Tibial artery (tissue), 4 donors: ENCODE measurements at regions not wholly inside any gene's neighbourhood (a gene's known extent, or its start where the extent isn't known, plus 50 kb on each side); places are given as distances from the start of the nearest gene placed in this dataset.

Source experiments
- DNase-seq, 2 donors: peaks; one replicate each; pipeline ENCODE4 v3.0.0-alpha.2; 2019
- H3K27ac ChIP-seq, 2 donors: fragments of 200-600 bp; sonication (generic) in 1 of 2; 1 replicate in 1 of 2; 2 replicates in 1 of 2; pipeline ENCODE4 v1.5.1; 2018 to 2019; ENCODE audit warnings: mild to moderate bottlenecking in 1 of 2
- H3K27me3 ChIP-seq, 2 donors: fragments of 200-600 bp; sonication (generic) in 1 of 2; one replicate each; pipeline versions ENCODE4 v1.5.1 to v1.6.0; 2016 to 2019
- H3K36me3 ChIP-seq, 3 donors: fragments of 200-600 bp; sonication (generic) in 2 of 3; one replicate each; pipeline ENCODE4 v1.5.1; 2016 to 2019; ENCODE audit warnings: mild to moderate bottlenecking in 2 of 3
- H3K4me1 ChIP-seq, 4 donors: fragments of 200-600 bp; sonication (generic) in 2 of 4; 1 replicate in 3 of 4; 2 replicates in 1 of 4; pipeline ENCODE4 v1.5.1; 2016 to 2019
- H3K4me3 ChIP-seq, 2 donors: fragments of 200-600 bp; sonication (generic) in 1 of 2; 1 replicate in 1 of 2; 2 replicates in 1 of 2; pipeline ENCODE4 v1.5.1; 2018 to 2019; ENCODE audit warnings: mild to moderate bottlenecking in 2 of 2
- H3K9me3 ChIP-seq, 3 donors: fragments of 200-600 bp; sonication (generic) in 1 of 3; one replicate each; pipeline ENCODE4 v1.5.1; 2016 to 2019
- CTCF ChIP-seq, 2 experiments: fragments of 200-600 bp in 1 of 2; fragments of 450-650 bp in 1 of 2; IDR thresholded peaks; one replicate each; pipeline ENCODE4 v1.5.1; 2017 to 2019; ENCODE audit warnings: antibody characterized with exemption in 2 of 2, mild to moderate bottlenecking in 1 of 2, moderate library complexity in 1 of 2
- intact Hi-C: fragments of 100-400 bp; cut with DNase I; formaldehyde crosslinking; loops from one replicate; pipeline ENCODE4 v1.15.0; 2023; ENCODE audit warnings: low total_unique reads

- Histone ChIP-seq H3K36me3 (no peaks in the 10 kb centered on the region), H3K27me3 (no peaks in the 10 kb centered on the region), H3K4me1 (peaks cover 0 to 1% (median 0%) of the 10 kb centered on the region in 4 donors), H3K9me3 (no peaks in the 10 kb centered on the region), H3K27ac (no peak overlapping the region), H3K4me3 (no peak overlapping the region)
- no peak for DNase-seq
- no peak for TF ChIP-seq CTCF (IDR thresholded peaks at IDR 0.05)
- intact Hi-C loops, result no loop called here
These were observed 186.8 kb upstream of the NEBL start for GRCh38 chr10:21083861-21084260.

- intact Hi-C loops, result no loop called here
- no peaks in the 10 kb centered on the region for H3K27me3 ChIP-seq
- H3K4me1 ChIP-seq, result peaks cover 0 to 6% (median 0%) of the 10 kb centered on the region in 4 donors
- no peaks in the 10 kb centered on the region for H3K9me3 ChIP-seq
- no peak overlapping the region for H3K27ac ChIP-seq
- no peak for TF ChIP-seq CTCF (IDR thresholded peaks at IDR 0.05)
- no peaks in the 10 kb centered on the region for H3K36me3 ChIP-seq
- DNase-seq, result no peak
- H3K4me3 ChIP-seq, result no peak overlapping the region
These were observed 185.1 kb upstream of the NEBL start for GRCh38 chr10:21082206-21082605.

GRCh38 chr10:21080261-21080660 is 183.2 kb upstream of the NEBL start:
- no peak for TF ChIP-seq CTCF (IDR thresholded peaks at IDR 0.05)
- H3K4me3 ChIP-seq, result no peak overlapping the region
- peaks cover 0 to 6% (median 0%) of the 10 kb centered on the region in 4 donors for H3K4me1 ChIP-seq
- no peaks in the 10 kb centered on the region for H3K36me3 ChIP-seq
- no peaks in the 10 kb centered on the region for H3K9me3 ChIP-seq
- intact Hi-C loops, result no loop called here
- no peaks in the 10 kb centered on the region for H3K27me3 ChIP-seq
- no peak for DNase-seq
- H3K27ac ChIP-seq, result no peak overlapping the region

GRCh38 chr10:21079330-21079658 is 182.2 kb upstream of the NEBL start:
- no peak for TF ChIP-seq CTCF (IDR thresholded peaks at IDR 0.05)
- Histone ChIP-seq H3K27me3 (no peaks in the 10 kb centered on the region), H3K4me1 (peaks cover 0 to 6% (median 0%) of the 10 kb centered on the region in 4 donors), H3K27ac (no peak overlapping the region), H3K9me3 (no peaks in the 10 kb centered on the region), H3K36me3 (no peaks in the 10 kb centered on the region), H3K4me3 (no peak overlapping the region)
- intact Hi-C loops, result no loop called here
- DNase-seq, result no peak

- DNase-seq, result peak; percentile 47 to 65
- peaks cover 0 to 6% (median 0%) of the 10 kb centered on the region in 4 donors for H3K4me1 ChIP-seq
- peak; percentile 48 to 59 for TF ChIP-seq CTCF (IDR thresholded peaks at IDR 0.05)
- H3K27ac ChIP-seq, result no peak overlapping the region
- no peaks in the 10 kb centered on the region for H3K36me3 ChIP-seq
- intact Hi-C loops, result no loop called here
- H3K4me3 ChIP-seq, result no peak overlapping the region
- no peaks in the 10 kb centered on the region for H3K9me3 ChIP-seq
- H3K27me3 ChIP-seq, result no peaks in the 10 kb centered on the region
These were observed 181.6 kb upstream of the NEBL start for GRCh38 chr10:21078410-21079329.
